22Rv1 (cell line): ENCODE measurements at regions not wholly inside any gene's neighbourhood (a gene's known extent, or its start where the extent isn't known, plus 50 kb on each side); places are given as distances from the start of the nearest gene placed in this dataset.

Experiments
- ZFX ChIP-seq: fragments of 450-650 bp; IDR thresholded peaks from 2 replicates; pipeline ENCODE4 v1.6.1; 2017; ENCODE audit warnings: antibody characterized with exemption, borderline replicate concordance
- TF ChIP-seq, protein P1 (sequence below): fragments of 450-650 bp; IDR thresholded peaks from 2 replicates; pipeline ENCODE4 v1.5.1; 2017; ENCODE audit warnings: mild to moderate bottlenecking

DNA sequence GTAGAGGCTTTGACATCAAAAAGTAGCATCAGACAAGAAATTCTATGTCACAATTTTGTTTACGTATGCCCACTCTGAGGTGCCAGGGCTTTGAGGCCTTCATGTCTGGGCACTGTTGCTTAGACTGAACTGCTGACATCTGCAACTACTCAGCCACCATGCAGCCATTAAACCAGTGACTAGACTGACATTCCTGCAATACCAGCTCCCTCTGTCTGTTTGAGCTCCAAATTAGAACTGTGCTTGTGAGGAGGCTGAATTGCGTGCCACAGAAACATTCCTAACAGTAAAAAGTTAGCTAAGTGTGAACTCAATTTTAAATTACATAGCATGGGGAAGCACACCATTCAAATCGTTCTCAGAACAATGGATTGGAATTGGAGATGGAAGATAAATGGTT, 163.2 kb downstream of the INSIG2 start:
- TF ChIP-seq, protein P1, sequence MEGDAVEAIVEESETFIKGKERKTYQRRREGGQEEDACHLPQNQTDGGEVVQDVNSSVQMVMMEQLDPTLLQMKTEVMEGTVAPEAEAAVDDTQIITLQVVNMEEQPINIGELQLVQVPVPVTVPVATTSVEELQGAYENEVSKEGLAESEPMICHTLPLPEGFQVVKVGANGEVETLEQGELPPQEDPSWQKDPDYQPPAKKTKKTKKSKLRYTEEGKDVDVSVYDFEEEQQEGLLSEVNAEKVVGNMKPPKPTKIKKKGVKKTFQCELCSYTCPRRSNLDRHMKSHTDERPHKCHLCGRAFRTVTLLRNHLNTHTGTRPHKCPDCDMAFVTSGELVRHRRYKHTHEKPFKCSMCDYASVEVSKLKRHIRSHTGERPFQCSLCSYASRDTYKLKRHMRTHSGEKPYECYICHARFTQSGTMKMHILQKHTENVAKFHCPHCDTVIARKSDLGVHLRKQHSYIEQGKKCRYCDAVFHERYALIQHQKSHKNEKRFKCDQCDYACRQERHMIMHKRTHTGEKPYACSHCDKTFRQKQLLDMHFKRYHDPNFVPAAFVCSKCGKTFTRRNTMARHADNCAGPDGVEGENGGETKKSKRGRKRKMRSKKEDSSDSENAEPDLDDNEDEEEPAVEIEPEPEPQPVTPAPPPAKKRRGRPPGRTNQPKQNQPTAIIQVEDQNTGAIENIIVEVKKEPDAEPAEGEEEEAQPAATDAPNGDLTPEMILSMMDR = no peak
- TF ChIP-seq ZFX = no peak
